Ammon's horn (tissue), 1 donor: ENCODE measurements at regions not wholly inside any gene's neighbourhood (a gene's known extent, or its start where the extent isn't known, plus 50 kb on each side); places are given as distances from the start of the nearest gene placed in this dataset.

ENCODE experiments used
- DNase-seq: peaks from one replicate; pipeline ENCODE4 v3.0.0-alpha.2; 2016; ENCODE audit warnings: low spot score

GRCh38 chr9:79013715-79014610 is 557.8 kb upstream of the TLE4 start:
- DNase-seq, result no peak

- no peak for DNase-seq
Observed at GRCh38 chr9:79014929-79015699, 556.7 kb upstream of the TLE4 start.

GRCh38 chr9:79015951-79016350 is 555.8 kb upstream of the TLE4 start:
- no peak for DNase-seq

- no peak for DNase-seq
Observed at GRCh38 chr9:79020276-79020675, 551.5 kb upstream of the TLE4 start.

- DNase-seq, result no peak
Observed at GRCh38 chr9:79021084-79021483, 550.7 kb upstream of the TLE4 start.

GRCh38 chr9:79023134-79023580 is 548.6 kb upstream of the TLE4 start:
- no peak for DNase-seq

GRCh38 chr9:79026316-79026715 is 545.4 kb upstream of the TLE4 start:
- no peak for DNase-seq

GRCh38 chr9:79028101-79028500 is 543.7 kb upstream of the TLE4 start:
- DNase-seq, result no peak

GRCh38 chr9:79034583-79034982 is 537.2 kb upstream of the TLE4 start:
- no peak for DNase-seq

GRCh38 chr9:79037338-79037737 is 534.4 kb upstream of the TLE4 start:
- no peak for DNase-seq

GRCh38 chr9:79040671-79041070 is 531.1 kb upstream of the TLE4 start:
- no peak for DNase-seq

GRCh38 chr9:79041266-79041665 is 530.5 kb upstream of the TLE4 start:
- no peak for DNase-seq

GRCh38 chr9:79043916-79044315 is 527.8 kb upstream of the TLE4 start:
- no peak for DNase-seq

GRCh38 chr9:79046401-79046800 is 525.4 kb upstream of the TLE4 start:
- DNase-seq, result no peak

- no peak for DNase-seq
Observed at GRCh38 chr9:79049371-79049770, 522.4 kb upstream of the TLE4 start.

- no peak for DNase-seq
Observed at GRCh38 chr9:79053598-79053997, 518.2 kb upstream of the TLE4 start.

GRCh38 chr9:79054500-79054899 is 517.3 kb upstream of the TLE4 start:
- DNase-seq, result no peak

GRCh38 chr9:79056041-79056440 is 515.7 kb upstream of the TLE4 start:
- no peak for DNase-seq

GRCh38 chr9:79057576-79057975 is 514.2 kb upstream of the TLE4 start:
- DNase-seq, result no peak

GRCh38 chr9:79060766-79061165 is 511.0 kb upstream of the TLE4 start:
- no peak for DNase-seq

GRCh38 chr9:79061752-79062616 is 509.8 kb upstream of the TLE4 start:
- no peak for DNase-seq

GRCh38 chr9:79073201-79073600 is 498.6 kb upstream of the TLE4 start:
- DNase-seq, result no peak
